Neural progenitor cell (in vitro differentiated cells): ENCODE measurements at regions not wholly inside any gene's neighbourhood (a gene's known extent, or its start where the extent isn't known, plus 50 kb on each side); places are given as distances from the start of the nearest gene placed in this dataset.

Source experiments
- DNase-seq: peaks from one replicate; pipeline ENCODE4 v3.0.0-alpha.2; 2016; ENCODE audit warnings: low spot score
- H2AFZ ChIP-seq: fragments of 200-600 bp; sonication (generic); replicated peaks from 2 replicates; pipeline ENCODE4 v1.6.1; 2016; ENCODE audit warnings: antibody characterized with exemption
- H3F3A ChIP-seq: fragments of 200-600 bp; sonication (generic); 2 replicates; pipeline ENCODE4 v1.6.1; 2016; ENCODE audit warnings: antibody characterized with exemption, low read depth
- H3K27ac ChIP-seq: fragments of 200-600 bp; sonication (generic); 2 replicates; pipeline ENCODE4 v1.5.1; 2016; ENCODE audit warnings: mild to moderate bottlenecking
- H3K27me3 ChIP-seq: fragments of 200-600 bp; sonication (generic); 2 replicates; pipeline ENCODE4 v1.6.1; 2016; ENCODE audit warnings: mild to moderate bottlenecking, moderate library complexity
- H3K36me3 ChIP-seq: fragments of 200-600 bp; sonication (generic); 2 replicates; pipeline ENCODE4 v1.5.1; 2016
- H3K4me1 ChIP-seq: fragments of 200-600 bp; sonication (generic); 2 replicates; pipeline ENCODE4 v1.6.1; 2016; ENCODE audit warnings: mixed run types
- H3K4me2 ChIP-seq: fragments of 200-600 bp; sonication (generic); 2 replicates; pipeline ENCODE4 v1.6.1; 2016
- H3K4me3 ChIP-seq: fragments of 200-600 bp; sonication (generic); 2 replicates; pipeline ENCODE4 v1.5.1; 2016
- H3K79me2 ChIP-seq: fragments of 200-600 bp; sonication (generic); 2 replicates; pipeline ENCODE4 v1.6.1; 2016; ENCODE audit warnings: low read depth
- H3K9ac ChIP-seq: fragments of 200-600 bp; sonication (generic); 2 replicates; pipeline ENCODE4 v1.6.1; 2016
- H3K9me3 ChIP-seq: fragments of 200-600 bp; sonication (generic); 2 replicates; pipeline ENCODE4 v1.5.1; 2016; ENCODE audit warnings: low read depth
- H4K20me1 ChIP-seq: fragments of 200-600 bp; sonication (generic); 2 replicates; pipeline ENCODE4 v1.6.1; 2016; ENCODE audit warnings: low read depth
- H3K27ac Mint-ChIP-seq: 3 replicates; pipeline ENCODE4 v1.8.0; 2021; ENCODE audit warnings: mixed read lengths
- H3K27me3 Mint-ChIP-seq: 2 replicates; pipeline ENCODE4 v1.8.0; 2022; ENCODE audit warnings: low read depth, mild to moderate bottlenecking, inconsistent platforms, moderate library complexity, mixed read lengths; ENCODE audit not compliant: insufficient read depth
- H3K36me3 Mint-ChIP-seq: 3 replicates; pipeline ENCODE4 v1.8.0; 2021; ENCODE audit warnings: mixed read lengths
- H3K4me1 Mint-ChIP-seq: 3 replicates; pipeline ENCODE4 v1.8.0; 2021; ENCODE audit warnings: mixed read lengths
- H3K4me3 Mint-ChIP-seq: 3 replicates; pipeline ENCODE4 v1.8.0; 2021; ENCODE audit warnings: mild to moderate bottlenecking, moderate library complexity, mixed read lengths
- H3K9me3 Mint-ChIP-seq: 3 replicates; pipeline ENCODE4 v1.8.0; 2020; ENCODE audit warnings: mixed read lengths
- CTCF ChIP-seq: fragments of 200-600 bp; sonication (generic); IDR thresholded peaks from 2 replicates; pipeline ENCODE4 v1.5.1; 2017; ENCODE audit warnings: antibody characterized with exemption, mild to moderate bottlenecking
- EZH2 ChIP-seq: fragments of 200-600 bp; sonication (generic); IDR thresholded peaks from 2 replicates; pipeline ENCODE4 v1.6.1; 2017; ENCODE audit warnings: antibody characterized with exemption, mild to moderate bottlenecking, moderate library complexity
- EZH2phosphoT487 ChIP-seq: fragments of 200-600 bp; sonication (generic); IDR thresholded peaks from 2 replicates; pipeline ENCODE4 v1.6.1; 2017; ENCODE audit warnings: antibody characterized with exemption

GRCh38 chr4:124055336-124055735, 657.2 kb downstream of the ANKRD50 start:
- Histone ChIP-seq H4K20me1 (no peaks in the 10 kb centered on the region), H3K9ac (no peak overlapping the region), H3K9me3 (no peaks in the 10 kb centered on the region), H3K4me2 (no peak overlapping the region), H3K36me3 (no peaks in the 10 kb centered on the region), H3K4me3 (no peak overlapping the region), H3K27ac (no peak overlapping the region), H3K79me2 (no peaks in the 10 kb centered on the region), H3F3A (no peaks in the 10 kb centered on the region), H3K4me1 (no peaks in the 10 kb centered on the region), H2AFZ (no peak overlapping the region), H3K27me3 (no peaks in the 10 kb centered on the region)
- Mint-ChIP-seq H3K4me1 (peaks cover 3% of the 10 kb centered on the region), H3K27me3 (no peaks in the 10 kb centered on the region), H3K27ac (no peak overlapping the region), H3K4me3 (no peak overlapping the region), H3K9me3 (peaks cover 3% of the 10 kb centered on the region), H3K36me3 (no peaks in the 10 kb centered on the region)
- no peak for TF ChIP-seq EZH2
- no peak for TF ChIP-seq CTCF
- no peak for TF ChIP-seq EZH2phosphoT487
- DNase-seq, result no peak

- H3K9me3 ChIP-seq, result no peaks in the 10 kb centered on the region
- no peak overlapping the region for H3K4me2 ChIP-seq
- no peaks in the 10 kb centered on the region for H3F3A ChIP-seq
- no peaks in the 10 kb centered on the region for H3K79me2 ChIP-seq
- H4K20me1 ChIP-seq, result no peaks in the 10 kb centered on the region
- no peak overlapping the region for H3K27ac Mint-ChIP-seq
- H3K4me1 ChIP-seq, result no peaks in the 10 kb centered on the region
- no peak overlapping the region for H3K4me3 ChIP-seq
- H3K36me3 ChIP-seq, result no peaks in the 10 kb centered on the region
- no peak overlapping the region for H3K4me3 Mint-ChIP-seq
- no peaks in the 10 kb centered on the region for H3K27me3 Mint-ChIP-seq
- no peak overlapping the region for H2AFZ ChIP-seq
- no peak overlapping the region for H3K27ac ChIP-seq
- peaks cover 3% of the 10 kb centered on the region for H3K9me3 Mint-ChIP-seq
- H3K36me3 Mint-ChIP-seq, result no peaks in the 10 kb centered on the region
- no peak for DNase-seq
- no peak overlapping the region for H3K9ac ChIP-seq
- no peaks in the 10 kb centered on the region for H3K27me3 ChIP-seq
- TF ChIP-seq EZH2phosphoT487, result no peak
- TF ChIP-seq CTCF, result no peak
- no peak for TF ChIP-seq EZH2
- H3K4me1 Mint-ChIP-seq, result peaks cover 8% of the 10 kb centered on the region
These were observed 656.6 kb downstream of the ANKRD50 start for GRCh38 chr4:124055896-124056295.

- Histone ChIP-seq H3K27me3 (no peaks in the 10 kb centered on the region), H3K9me3 (no peaks in the 10 kb centered on the region), H3K79me2 (no peaks in the 10 kb centered on the region), H4K20me1 (no peaks in the 10 kb centered on the region), H3K4me2 (no peak overlapping the region), H3K4me3 (no peak overlapping the region), H3F3A (no peaks in the 10 kb centered on the region), H3K27ac (no peak overlapping the region), H3K9ac (no peak overlapping the region), H2AFZ (peak overlapping the region; percentile 10), H3K36me3 (no peaks in the 10 kb centered on the region), H3K4me1 (peaks cover 8% of the 10 kb centered on the region)
- TF ChIP-seq EZH2 (no peak), EZH2phosphoT487 (no peak), CTCF (no peak)
- peaks cover 6% of the 10 kb centered on the region for H3K9me3 Mint-ChIP-seq
- H3K4me3 Mint-ChIP-seq, result no peak overlapping the region
- H3K27ac Mint-ChIP-seq, result no peak overlapping the region
- no peaks in the 10 kb centered on the region for H3K36me3 Mint-ChIP-seq
- DNase-seq, result no peak
- peaks cover 2% of the 10 kb centered on the region for H3K27me3 Mint-ChIP-seq
- peaks cover 8% of the 10 kb centered on the region for H3K4me1 Mint-ChIP-seq
These were observed 652.1 kb downstream of the ANKRD50 start for GRCh38 chr4:124060261-124060918.
